B cell (primary cell): ENCODE measurements at regions not wholly inside any gene's neighbourhood (a gene's known extent, or its start where the extent isn't known, plus 50 kb on each side); places are given as distances from the start of the nearest gene placed in this dataset.

ENCODE experiments used
- EZH2 ChIP-seq: IDR thresholded peaks from 2 replicates; pipeline ENCODE4 v1.6.1; 2012; ENCODE audit warnings: borderline replicate concordance, low read depth, mild to moderate bottlenecking, moderate library complexity, low read length; ENCODE audit not compliant: insufficient read depth, poor library complexity, severe bottlenecking
- TF ChIP-seq, protein P1 (sequence below): fragments of 200-600 bp; IDR thresholded peaks from one replicate; pipeline ENCODE4 v1.8.0; 2022; ENCODE audit warnings: antibody characterized with exemption, mild to moderate bottlenecking

DNA sequence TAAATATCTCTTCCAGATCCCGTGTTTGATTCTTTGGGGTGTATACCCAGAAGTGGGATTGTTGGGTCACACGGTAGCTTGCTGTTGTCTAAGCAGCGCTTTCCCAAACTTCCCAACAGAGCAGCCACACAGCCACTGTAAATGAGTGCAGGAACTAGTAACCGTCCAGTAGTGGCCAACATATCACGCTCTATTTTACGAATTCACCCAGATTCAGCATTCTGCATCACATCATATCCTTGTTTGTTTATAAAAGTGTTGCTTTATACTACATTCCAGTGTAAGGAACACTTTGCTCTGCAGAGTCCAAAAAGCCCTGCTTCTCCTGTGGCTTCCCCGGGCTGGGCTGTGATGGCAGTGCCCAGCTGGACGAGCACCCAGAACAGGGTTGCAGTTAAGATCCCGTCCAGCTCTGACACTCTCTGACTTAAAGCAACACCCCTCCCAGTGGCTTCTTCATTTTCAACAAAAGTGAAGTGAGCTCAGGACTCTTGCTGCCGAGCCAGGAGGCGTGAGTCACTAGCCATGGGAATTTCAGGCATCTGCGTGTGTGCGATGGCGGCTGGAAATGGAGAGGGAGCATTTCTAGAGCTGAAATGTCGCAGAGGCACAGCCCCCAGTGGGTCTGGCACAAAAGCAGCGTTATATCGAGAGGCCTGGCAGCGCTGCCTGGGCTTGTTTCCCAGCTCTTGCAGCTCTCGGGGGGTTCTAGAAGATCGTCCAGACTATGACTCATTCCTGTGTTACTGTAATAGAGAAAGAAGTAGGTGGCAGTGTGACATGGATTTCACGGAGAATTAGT lies 216.3 kb upstream of the ECI2 start:
- TF ChIP-seq, protein P1, sequence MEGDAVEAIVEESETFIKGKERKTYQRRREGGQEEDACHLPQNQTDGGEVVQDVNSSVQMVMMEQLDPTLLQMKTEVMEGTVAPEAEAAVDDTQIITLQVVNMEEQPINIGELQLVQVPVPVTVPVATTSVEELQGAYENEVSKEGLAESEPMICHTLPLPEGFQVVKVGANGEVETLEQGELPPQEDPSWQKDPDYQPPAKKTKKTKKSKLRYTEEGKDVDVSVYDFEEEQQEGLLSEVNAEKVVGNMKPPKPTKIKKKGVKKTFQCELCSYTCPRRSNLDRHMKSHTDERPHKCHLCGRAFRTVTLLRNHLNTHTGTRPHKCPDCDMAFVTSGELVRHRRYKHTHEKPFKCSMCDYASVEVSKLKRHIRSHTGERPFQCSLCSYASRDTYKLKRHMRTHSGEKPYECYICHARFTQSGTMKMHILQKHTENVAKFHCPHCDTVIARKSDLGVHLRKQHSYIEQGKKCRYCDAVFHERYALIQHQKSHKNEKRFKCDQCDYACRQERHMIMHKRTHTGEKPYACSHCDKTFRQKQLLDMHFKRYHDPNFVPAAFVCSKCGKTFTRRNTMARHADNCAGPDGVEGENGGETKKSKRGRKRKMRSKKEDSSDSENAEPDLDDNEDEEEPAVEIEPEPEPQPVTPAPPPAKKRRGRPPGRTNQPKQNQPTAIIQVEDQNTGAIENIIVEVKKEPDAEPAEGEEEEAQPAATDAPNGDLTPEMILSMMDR, result no peak
- TF ChIP-seq EZH2, result no peak
